Fibroblast of skin of left biceps (primary cell): ENCODE measurements at regions not wholly inside any gene's neighbourhood (a gene's known extent, or its start where the extent isn't known, plus 50 kb on each side); places are given as distances from the start of the nearest gene placed in this dataset.

Experiments
- DNase-seq, 2 experiments: peaks; one replicate each; pipeline ENCODE4 v3.0.0-alpha.2; 2013; ENCODE audit warnings: low read depth in 2 of 2

DNA sequence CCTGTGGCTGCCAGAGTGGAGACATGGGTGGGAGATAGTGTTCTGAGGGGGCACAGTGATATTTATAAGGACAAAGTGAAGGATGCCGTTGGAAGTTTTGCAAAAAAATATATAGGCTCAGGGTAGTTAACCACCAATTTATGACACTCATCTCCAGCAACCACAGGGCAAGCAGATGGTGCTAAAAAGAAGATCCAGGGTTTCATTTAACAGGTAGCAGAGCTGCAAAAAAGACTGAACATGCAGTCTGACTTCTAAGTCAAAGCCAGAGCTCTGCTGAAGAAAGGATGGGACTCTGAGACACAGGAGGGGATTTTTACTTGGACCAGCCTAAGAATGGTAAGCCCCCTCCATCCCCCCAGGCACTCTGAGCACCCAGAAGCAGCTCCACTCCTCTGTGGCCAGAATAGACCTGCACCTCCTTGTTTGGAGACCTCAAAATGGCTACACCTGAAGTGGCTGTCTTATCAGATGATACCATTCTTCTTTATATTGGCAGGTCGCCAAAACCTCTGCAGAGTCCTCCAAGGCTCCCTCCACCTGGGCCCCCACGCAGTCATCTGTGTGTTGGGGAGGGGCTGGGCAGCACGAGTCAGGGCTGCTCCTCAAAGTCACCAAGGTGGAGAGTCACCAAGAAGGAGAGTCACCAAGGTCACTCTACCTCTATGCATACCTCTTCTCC lies 161.4 kb upstream of the FAM9B start:
- DNase-seq = no peak

DNA sequence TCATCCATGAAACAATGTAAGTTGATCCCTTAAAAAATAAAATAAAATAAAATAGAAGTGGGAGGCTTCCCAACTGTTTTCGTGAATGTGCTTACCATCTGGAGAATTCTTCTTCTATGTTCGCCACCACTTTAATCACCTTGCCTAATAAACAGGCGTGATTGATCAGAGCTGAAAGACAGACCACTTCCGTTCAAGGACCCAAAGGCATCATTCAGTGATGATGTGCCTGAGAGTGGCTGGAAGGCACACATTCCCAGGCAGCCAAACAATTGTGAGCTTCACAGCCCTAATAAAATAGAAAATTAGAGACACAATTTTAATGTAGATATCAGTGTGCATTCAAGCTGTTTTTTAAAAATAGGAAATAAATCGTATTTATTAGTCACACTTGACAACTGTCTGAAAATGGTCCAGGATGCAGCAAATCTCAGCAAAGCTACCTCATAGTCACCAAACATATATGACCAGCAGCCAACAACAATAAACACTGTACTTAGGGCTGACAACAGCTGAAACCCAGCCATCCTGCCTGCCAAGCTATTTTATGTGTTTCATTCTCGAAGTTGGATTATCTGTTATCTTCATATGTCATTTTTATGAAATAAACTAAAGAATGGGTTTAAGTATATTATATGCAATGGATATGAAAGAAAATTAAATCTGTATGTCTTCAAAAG lies 163.2 kb upstream of the FAM9B start:
- no peak for DNase-seq

DNA sequence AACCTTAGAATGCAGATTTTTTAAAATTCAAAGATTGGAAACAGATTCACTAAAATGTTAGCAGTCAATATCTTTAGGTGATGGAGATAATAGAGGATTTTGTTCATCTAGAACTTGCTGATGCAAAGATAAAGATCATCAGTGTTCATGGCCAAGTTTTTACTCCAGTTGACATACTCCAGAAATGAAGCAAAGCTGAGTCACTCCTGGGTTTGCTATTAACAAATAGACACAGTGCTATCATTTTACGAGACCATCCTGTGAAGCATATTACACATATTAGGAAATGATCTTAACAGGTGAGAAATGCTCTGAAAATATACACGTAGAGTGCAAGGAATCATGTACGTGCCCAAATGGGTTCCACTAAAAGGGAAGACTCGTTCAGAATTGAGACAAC lies 170.6 kb upstream of the FAM9B start:
- no peak for DNase-seq

DNA sequence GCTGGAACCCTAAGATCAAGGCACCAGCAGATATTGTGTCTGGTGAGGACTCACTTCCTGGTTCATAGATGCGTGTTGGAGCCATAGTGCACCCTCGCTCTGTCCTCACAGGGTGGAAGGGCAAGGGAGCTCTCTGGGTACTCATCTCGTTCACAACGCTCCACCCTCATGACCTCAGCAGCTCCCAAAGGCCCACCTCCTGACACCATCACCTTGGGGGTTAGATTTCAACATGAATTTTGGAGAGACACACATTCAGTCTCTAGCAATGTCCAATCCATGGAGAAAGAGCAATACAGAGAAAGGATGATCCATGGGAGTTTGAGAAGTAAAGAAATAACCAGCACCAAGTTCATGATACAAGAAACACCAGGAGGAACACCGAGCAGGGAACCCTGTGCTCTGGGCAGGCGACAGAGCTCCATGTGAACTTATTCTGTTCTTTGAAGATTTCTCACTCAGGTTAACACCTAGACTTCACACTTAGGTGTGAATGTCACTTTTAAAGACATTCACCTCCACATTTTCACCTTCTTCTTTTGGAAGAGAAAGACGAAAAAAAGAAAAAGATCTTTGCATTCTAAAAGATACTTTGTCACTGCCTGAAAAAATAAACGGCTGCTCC lies 171.8 kb upstream of the FAM9B start:
- no peak for DNase-seq

GRCh38 chrX:9207142-9207541 lies 173.2 kb upstream of the FAM9B start:
- no peak for DNase-seq

DNA sequence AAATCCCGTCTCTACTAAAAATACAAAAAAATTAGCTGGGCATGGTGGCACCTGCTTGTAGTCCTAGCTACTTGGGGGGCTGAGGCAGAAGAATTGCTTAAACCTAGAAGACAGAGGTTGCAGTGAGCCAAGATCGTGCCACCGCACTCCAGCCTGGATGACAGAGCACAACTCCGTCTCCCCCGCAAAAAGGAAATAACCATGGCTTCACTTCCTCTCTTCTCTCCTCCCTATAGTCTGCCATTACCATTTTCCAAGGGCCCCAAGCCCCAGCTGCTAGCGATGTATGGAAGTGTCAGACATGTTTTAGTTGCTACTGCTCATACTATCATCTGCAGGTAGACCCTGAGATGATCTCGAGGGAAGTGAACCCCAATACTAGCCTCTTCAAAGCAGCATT lies 177.3 kb upstream of the FAM9B start:
- no peak for DNase-seq

DNA sequence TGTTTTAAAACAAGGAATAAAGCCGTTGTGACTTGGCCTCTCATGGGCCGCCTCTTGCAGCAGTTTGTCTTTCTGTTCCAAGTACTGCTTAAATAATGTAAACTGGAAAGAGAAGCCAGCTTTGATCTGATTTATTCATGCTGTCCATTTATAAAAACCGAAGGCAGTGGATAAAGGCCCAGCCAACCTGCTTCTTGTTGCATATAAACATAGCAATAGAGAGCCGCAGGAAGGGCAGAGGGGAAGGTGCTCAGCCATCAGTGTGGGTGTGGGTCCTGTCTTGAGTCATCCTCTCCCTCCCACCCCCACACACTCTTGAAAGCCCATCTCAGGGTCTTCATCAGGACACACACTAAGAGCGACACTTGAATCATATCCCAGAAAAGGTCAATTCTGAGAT lies 187.9 kb upstream of the FAM9B start:
- DNase-seq = no peak

DNA sequence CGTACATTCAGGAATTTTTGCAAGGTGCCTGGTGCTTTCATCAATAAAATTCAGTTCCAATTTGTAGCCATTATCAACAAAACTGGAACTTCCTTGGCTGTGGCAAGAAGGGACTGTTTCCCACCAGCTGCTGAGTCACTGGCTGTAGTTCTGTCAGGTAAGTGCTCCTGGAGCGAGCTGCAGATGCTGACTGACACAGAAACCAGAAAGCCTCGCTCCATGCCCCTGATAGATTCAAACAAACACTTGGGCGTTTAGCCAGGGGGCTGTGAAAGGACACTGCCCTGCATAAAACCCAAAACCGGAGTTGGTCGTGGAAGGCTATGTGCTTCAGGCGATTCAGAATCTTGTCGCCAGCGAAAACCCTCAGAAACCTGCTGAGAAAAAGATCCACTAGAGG lies 188.4 kb upstream of the FAM9B start:
- DNase-seq = no peak

- peak; percentile 21 to 28 for DNase-seq
These were observed 193.3 kb upstream of the FAM9B start for GRCh38 chrX:9227276-9227675.

DNA sequence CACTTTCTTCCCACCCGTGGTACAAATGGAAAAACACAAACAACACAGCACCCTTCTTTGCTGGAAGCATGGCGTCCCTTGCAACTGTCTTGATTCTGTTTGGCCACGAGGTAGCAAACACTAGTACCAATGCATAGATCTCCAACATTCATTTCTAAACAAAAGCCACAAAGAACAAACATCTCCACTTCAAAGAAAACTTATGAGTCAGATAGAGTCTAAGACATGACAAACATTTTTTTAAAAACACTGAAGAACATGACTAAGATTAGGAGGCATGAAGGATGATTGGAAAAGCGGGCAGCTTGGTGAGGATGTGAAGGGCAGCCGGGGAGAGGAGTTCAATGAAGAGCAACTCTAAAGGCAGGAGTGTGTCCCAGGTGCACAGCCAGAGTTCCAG lies 197.6 kb upstream of the FAM9B start:
- DNase-seq = no peak

DNA sequence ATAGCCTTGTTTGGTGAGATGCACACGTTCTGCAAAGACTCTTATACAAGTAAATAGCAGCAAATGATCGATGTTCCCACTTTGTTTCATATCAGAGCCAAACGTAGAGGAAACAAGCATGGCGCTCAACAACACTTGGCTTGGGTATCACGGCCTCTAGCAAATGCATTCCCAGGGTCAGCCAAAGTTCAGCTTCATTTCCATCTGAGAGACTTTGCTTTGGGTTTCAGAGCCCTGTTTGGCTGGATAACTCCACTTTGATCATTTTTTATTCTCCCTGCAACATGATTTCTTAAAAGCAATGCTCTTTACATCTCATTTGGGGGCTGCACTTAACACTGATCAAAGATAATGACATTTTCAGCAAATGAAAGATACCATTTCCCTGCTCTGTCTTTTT lies 199.2 kb upstream of the FAM9B start:
- no peak for DNase-seq

GRCh38 chrX:9234315-9234714 lies 200.4 kb upstream of the FAM9B start:
- no peak for DNase-seq

DNA sequence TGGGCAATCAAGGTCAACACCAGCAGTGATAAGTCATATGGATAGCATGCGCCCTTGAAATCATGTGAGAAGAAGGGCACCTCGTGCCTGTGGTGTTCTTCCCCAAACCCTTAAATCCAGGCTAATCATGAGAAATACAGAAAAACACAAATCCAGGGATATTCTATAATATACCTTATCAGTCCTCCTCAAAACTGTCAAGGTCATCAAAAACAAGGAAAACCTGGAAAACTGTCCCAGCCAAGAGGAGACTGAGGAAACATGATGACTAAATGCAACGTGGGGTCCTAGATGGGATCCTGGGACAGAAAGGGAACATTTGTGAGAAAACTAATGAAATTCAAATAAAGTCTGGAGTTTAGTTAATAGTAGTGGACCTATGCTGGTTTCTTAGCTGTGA lies 201.8 kb upstream of the FAM9B start:
- DNase-seq = no peak

DNA sequence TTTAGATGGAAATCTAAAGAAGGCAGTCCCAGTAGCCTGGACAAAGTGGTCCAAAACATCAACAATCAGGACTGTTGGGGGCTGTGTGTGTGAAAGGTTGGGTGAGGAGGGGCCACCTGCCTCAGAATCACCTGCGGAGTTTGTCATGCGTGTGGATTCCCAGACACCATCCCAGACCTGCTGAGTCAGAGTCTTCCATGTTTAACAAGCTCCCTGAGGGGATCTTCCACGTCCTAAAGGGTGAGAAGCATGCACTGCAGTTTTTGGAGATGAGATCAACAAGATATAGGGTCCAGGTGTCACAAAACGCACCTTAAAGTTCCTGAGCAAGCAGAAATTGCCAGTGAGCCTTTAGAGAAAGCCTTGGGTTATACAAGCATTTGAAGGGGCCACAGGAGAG lies 207.0 kb upstream of the FAM9B start:
- DNase-seq = no peak

GRCh38 chrX:9241427-9241826 lies 207.5 kb upstream of the FAM9B start:
- DNase-seq = no peak

DNA sequence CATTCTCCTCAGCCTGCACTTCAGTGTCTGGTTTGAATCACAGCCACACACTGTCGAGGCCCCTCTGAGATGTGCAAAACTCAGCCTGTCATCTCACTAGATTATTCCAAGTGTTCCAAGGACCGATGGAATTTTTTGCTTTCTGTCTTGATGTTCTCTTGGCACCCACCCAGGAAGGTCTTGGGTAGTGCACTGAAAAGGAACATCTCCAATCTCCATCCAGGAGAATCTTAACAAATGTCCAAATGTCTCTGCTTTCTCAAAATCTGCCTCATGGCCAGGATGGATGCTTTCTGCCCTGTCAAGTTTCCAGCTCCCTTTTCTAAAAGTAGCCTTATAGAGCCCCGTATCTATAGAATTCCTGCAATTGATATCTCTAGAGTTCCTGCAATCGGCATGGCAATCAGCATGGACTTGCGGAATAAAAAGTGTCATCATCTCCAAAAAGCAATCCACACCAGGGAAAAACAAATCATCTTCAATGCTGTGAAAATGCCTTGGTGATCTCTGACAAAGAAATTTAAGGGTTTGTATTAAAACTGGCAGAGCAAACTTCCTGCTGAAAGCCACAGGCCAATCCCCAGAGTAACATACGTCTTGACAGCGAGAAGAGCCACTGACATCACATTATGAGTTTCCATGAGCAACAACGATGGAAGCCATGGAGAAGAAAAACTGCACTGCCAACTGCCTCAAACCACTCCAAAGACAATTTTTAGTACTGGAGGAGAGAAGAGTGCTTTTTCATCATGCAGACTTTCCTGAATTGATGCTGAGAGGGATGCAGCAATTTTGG lies 215.3 kb upstream of the FAM9B start:
- DNase-seq = no peak

DNA sequence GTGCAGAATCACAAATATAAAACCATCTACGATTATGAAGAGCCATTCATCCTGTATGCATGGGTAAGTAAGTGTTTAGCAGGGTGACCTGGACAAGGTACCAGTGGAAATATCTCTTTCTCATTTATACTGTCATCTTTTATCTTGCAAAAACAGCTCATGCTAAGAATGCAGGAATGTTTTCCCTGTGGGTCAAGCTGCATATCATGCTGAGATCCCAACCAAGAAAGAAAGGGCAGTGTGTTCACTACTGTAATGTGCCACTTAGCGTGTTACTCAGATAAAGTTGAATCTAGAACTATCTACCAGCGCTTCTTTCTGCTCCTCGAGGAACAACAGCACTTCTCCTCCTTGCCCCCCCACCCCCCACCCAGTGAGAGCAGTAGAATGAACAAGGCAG lies 212.7 kb upstream of the TBL1X start:
- DNase-seq = no peak

GRCh38 chrX:9253211-9253610 lies 211.6 kb upstream of the TBL1X start:
- no peak for DNase-seq

DNA sequence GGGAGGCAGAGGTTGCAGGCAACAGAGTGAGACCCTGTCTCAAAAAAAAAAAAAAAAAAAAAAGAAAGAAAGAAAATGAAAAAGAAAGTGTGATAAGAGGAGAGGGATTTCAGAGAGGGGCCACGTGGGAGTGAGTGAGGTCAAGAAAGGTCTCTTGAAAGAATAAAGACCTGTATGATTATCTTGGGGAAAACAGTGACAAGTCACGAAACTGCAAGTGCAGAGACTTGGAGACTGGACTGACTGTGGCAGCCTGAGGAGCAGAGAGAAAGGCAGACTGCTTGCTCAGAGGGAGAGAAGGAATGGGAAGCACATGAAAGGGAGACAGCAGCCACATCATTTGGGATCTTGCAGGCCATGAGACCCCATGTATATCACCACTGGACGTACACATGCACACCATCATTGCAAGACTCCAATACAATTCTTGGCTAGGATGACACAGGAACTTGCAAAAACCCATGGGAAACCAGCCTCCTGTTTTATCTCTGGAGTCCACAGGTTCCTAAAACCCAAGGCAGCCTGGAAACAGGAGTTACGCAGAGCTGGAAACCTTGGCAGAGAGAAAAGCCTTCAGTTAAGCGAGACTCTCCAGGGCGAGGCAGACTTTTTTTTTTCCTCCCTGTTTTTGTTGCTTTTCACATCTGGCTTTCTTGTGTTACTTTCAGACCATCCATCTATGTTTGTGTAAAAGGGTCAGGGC lies 207.0 kb upstream of the TBL1X start:
- DNase-seq = no peak

DNA sequence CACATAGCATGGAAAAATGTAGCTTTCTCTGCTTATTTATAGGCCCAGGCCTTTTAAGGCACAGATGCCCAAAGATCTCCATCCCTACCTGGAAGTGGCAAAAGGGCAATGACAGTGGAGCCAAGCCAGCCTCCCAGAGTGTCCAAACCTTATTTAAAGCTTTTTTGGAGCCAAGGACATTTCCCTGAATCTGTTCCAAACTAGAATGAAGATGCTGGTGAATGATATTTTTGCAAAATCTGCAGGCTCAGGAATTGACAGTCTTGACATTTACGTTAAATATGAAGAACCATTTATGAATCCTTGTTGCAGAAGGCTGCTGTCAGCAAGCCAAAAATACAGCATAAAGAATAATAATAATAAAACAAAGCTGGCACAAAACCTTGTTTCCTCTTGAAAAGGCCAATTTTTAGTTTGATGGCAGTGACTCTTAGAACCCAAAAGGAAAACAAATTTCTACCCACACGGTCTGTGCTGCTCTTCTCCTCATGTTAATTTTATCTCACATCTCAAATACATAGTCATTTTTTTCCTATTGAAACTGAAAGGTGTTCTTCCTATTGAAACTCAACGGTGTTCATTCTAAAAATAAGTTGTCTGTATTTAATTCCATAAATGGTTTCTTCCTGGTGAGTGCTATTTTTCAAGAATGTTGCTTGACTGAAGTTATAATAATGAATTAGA lies 206.3 kb upstream of the TBL1X start:
- no peak for DNase-seq

DNA sequence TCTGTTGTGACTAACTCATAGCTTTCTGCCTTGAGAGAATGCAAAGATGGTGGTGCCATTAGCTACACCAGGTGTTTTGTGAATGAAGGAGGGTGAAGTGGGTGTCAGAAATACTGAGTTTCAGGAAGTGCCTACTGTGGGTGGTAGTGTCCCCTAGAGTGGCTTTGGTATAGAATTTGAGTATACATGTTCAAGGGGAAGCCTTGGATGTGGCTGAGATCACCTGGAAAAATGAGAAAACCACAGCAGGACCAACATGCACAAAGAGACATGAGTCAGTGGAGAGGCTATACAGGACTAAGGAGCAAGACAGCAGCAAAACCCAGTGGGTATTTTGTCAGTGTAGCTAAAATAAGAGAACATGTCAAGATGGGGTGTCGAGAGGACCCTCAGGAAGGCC lies 204.3 kb upstream of the TBL1X start:
- no peak for DNase-seq
